MG63 (cell line): ENCODE measurements at regions not wholly inside any gene's neighbourhood (a gene's known extent, or its start where the extent isn't known, plus 50 kb on each side); places are given as distances from the start of the nearest gene placed in this dataset.

Experiments used
- DNase-seq: peaks from one replicate; pipeline ENCODE4 v3.0.0-alpha.2; 2020
- H3K27me3 ChIP-seq: fragments of 250-450 bp; sonication (Bioruptor Pico); 2 replicates; pipeline ENCODE4 v1.5.1; 2020; ENCODE audit warnings: mild to moderate bottlenecking, moderate library complexity
- H3K36me3 ChIP-seq: fragments of 250-450 bp; sonication (Bioruptor Pico); 2 replicates; pipeline ENCODE4 v1.5.1; 2020; ENCODE audit warnings: mild to moderate bottlenecking, moderate library complexity
- H3K4me3 ChIP-seq: fragments of 250-450 bp; sonication (Bioruptor Pico); 2 replicates; pipeline ENCODE4 v1.5.1; 2020; ENCODE audit warnings: mild to moderate bottlenecking, moderate library complexity
- H3K9me3 ChIP-seq: fragments of 250-450 bp; sonication (Bioruptor Pico); 2 replicates; pipeline ENCODE4 v1.5.1; 2020; ENCODE audit warnings: mild to moderate bottlenecking, moderate library complexity

- H3K36me3 ChIP-seq, result no peaks in the 10 kb centered on the region
- no peaks in the 10 kb centered on the region for H3K9me3 ChIP-seq
- H3K4me3 ChIP-seq, result no peak overlapping the region
- no peaks in the 10 kb centered on the region for H3K27me3 ChIP-seq
- no peak for DNase-seq
These were observed 65.7 kb upstream of the FRMD4B start for GRCh38 chr3:69451594-69451993.

GRCh38 chr3:69448877-69449276 lies 63.0 kb upstream of the FRMD4B start:
- Histone ChIP-seq H3K4me3 (no peak overlapping the region), H3K27me3 (no peaks in the 10 kb centered on the region), H3K9me3 (no peaks in the 10 kb centered on the region), H3K36me3 (no peaks in the 10 kb centered on the region)
- DNase-seq, result no peak

- Histone ChIP-seq H3K27me3 (no peaks in the 10 kb centered on the region), H3K4me3 (no peak overlapping the region), H3K36me3 (no peaks in the 10 kb centered on the region), H3K9me3 (no peaks in the 10 kb centered on the region)
- DNase-seq, result no peak
These were observed 60.6 kb upstream of the FRMD4B start for GRCh38 chr3:69446402-69447072.

- Histone ChIP-seq H3K27me3 (no peaks in the 10 kb centered on the region), H3K4me3 (peak overlapping the region; percentile 44), H3K36me3 (no peaks in the 10 kb centered on the region), H3K9me3 (no peaks in the 10 kb centered on the region)
- peak; percentile 11 for DNase-seq
These were observed 59.6 kb upstream of the FRMD4B start for GRCh38 chr3:69445498-69445897.

- peak; percentile 62 for DNase-seq
- H3K9me3 ChIP-seq, result no peaks in the 10 kb centered on the region
- peak overlapping the region; percentile 44 for H3K4me3 ChIP-seq
- no peaks in the 10 kb centered on the region for H3K36me3 ChIP-seq
- no peaks in the 10 kb centered on the region for H3K27me3 ChIP-seq
These were observed 59.1 kb upstream of the FRMD4B start for GRCh38 chr3:69445024-69445423.

- Histone ChIP-seq H3K4me3 (no peak overlapping the region), H3K36me3 (no peaks in the 10 kb centered on the region), H3K27me3 (no peaks in the 10 kb centered on the region), H3K9me3 (no peaks in the 10 kb centered on the region)
- DNase-seq, result no peak
These were observed 57.6 kb upstream of the FRMD4B start for GRCh38 chr3:69443457-69443920.

- H3K9me3 ChIP-seq, result no peaks in the 10 kb centered on the region
- DNase-seq, result no peak
- no peaks in the 10 kb centered on the region for H3K36me3 ChIP-seq
- no peak overlapping the region for H3K4me3 ChIP-seq
- no peaks in the 10 kb centered on the region for H3K27me3 ChIP-seq
These were observed 57.0 kb upstream of the FRMD4B start for GRCh38 chr3:69442771-69443311.

- no peaks in the 10 kb centered on the region for H3K9me3 ChIP-seq
- no peak for DNase-seq
- no peaks in the 10 kb centered on the region for H3K27me3 ChIP-seq
- H3K4me3 ChIP-seq, result no peak overlapping the region
- H3K36me3 ChIP-seq, result no peaks in the 10 kb centered on the region
These were observed 55.8 kb upstream of the FRMD4B start for GRCh38 chr3:69441732-69442131.

GRCh38 chr3:69441040-69441439 lies 55.2 kb upstream of the FRMD4B start:
- Histone ChIP-seq H3K27me3 (no peaks in the 10 kb centered on the region), H3K9me3 (no peaks in the 10 kb centered on the region), H3K36me3 (no peaks in the 10 kb centered on the region), H3K4me3 (no peak overlapping the region)
- no peak for DNase-seq

- no peaks in the 10 kb centered on the region for H3K36me3 ChIP-seq
- no peaks in the 10 kb centered on the region for H3K9me3 ChIP-seq
- DNase-seq, result no peak
- no peaks in the 10 kb centered on the region for H3K27me3 ChIP-seq
- no peak overlapping the region for H3K4me3 ChIP-seq
These were observed 53.9 kb upstream of the FRMD4B start for GRCh38 chr3:69439643-69440270.

GRCh38 chr3:69438476-69438875 lies 52.6 kb upstream of the FRMD4B start:
- Histone ChIP-seq H3K36me3 (no peaks in the 10 kb centered on the region), H3K27me3 (no peaks in the 10 kb centered on the region), H3K9me3 (no peaks in the 10 kb centered on the region), H3K4me3 (no peak overlapping the region)
- DNase-seq, result no peak

- no peak for DNase-seq
- Histone ChIP-seq H3K27me3 (no peaks in the 10 kb centered on the region), H3K9me3 (no peaks in the 10 kb centered on the region), H3K36me3 (no peaks in the 10 kb centered on the region), H3K4me3 (no peak overlapping the region)
These were observed 49.7 kb upstream of the FRMD4B start for GRCh38 chr3:69435274-69436265.
